Esophagus muscularis mucosa (tissue), 4 donors: ENCODE measurements at regions not wholly inside any gene's neighbourhood (a gene's known extent, or its start where the extent isn't known, plus 50 kb on each side); places are given as distances from the start of the nearest gene placed in this dataset.

ENCODE experiments used
- DNase-seq: peaks from one replicate; pipeline ENCODE4 v3.0.0-alpha.2; 2017; ENCODE audit errors: extremely low spot score
- H3K27ac ChIP-seq, 4 donors: fragments of 200-600 bp; sonication (generic); replicated peaks in 1 of 4; 1 replicate in 3 of 4; 2 replicates in 1 of 4; pipeline ENCODE4 v1.5.1; 2016 to 2019; ENCODE audit warnings: mild to moderate bottlenecking in 1 of 4
- H3K27me3 ChIP-seq, 4 donors: fragments of 200-600 bp; sonication (generic); one replicate each; pipeline versions ENCODE4 v1.5.1 to v1.6.0; 2016 to 2019
- H3K36me3 ChIP-seq, 4 donors: fragments of 200-600 bp; sonication (generic); one replicate each; pipeline ENCODE4 v1.5.1; 2016 to 2019
- H3K4me1 ChIP-seq, 4 donors: fragments of 200-600 bp; sonication (generic); one replicate each; pipeline ENCODE4 v1.5.1; 2016 to 2019
- H3K4me3 ChIP-seq, 4 donors: fragments of 200-600 bp; sonication (generic); 1 replicate in 2 of 4; 2 replicates in 2 of 4; pipeline ENCODE4 v1.5.1; 2016 to 2019; ENCODE audit warnings: mild to moderate bottlenecking in 4 of 4, moderate library complexity in 1 of 4
- H3K9me3 ChIP-seq, 4 donors: fragments of 200-600 bp; sonication (generic); 1 replicate in 3 of 4; 2 replicates in 1 of 4; pipeline ENCODE4 v1.5.1; 2016 to 2019
- EP300 ChIP-seq: sonication (generic); formaldehyde crosslinking; IDR thresholded peaks from one replicate; pipeline ENCODE4 v1.6.1; 2017; ENCODE audit warnings: antibody characterized with exemption
- POLR2A ChIP-seq: fragments of 450-650 bp; IDR thresholded peaks from one replicate; pipeline ENCODE4 v1.6.1; 2017; ENCODE audit warnings: antibody characterized with exemption, moderate library complexity, mild to moderate bottlenecking, low read depth
- POLR2AphosphoS5 ChIP-seq, 2 donors: sonication (generic); formaldehyde crosslinking; IDR thresholded peaks; one replicate each; pipeline ENCODE4 v1.6.1; 2017; ENCODE audit warnings: antibody characterized with exemption in 2 of 2
- WGBS: methylation state at CpG from one replicate; pipeline ENCODE4 v1.1.5; 2018; 5-methylcytosine and 5-hydroxymethylcytosine counted together
- intact Hi-C: fragments of 100-400 bp; cut with DNase I; formaldehyde crosslinking; loops from one replicate; pipeline ENCODE4 v1.15.1; 2023
- TF ChIP-seq, protein P1 (sequence below), 3 experiments: fragments of 200-600 bp in 2 of 3; fragments of 450-650 bp in 1 of 3; sonication (generic) in 2 of 3; IDR thresholded peaks; one replicate each; pipeline ENCODE4 v1.5.1; 2017 to 2019; ENCODE audit warnings: antibody characterized with exemption in 3 of 3, mild to moderate bottlenecking in 2 of 3, moderate library complexity in 1 of 3

DNA sequence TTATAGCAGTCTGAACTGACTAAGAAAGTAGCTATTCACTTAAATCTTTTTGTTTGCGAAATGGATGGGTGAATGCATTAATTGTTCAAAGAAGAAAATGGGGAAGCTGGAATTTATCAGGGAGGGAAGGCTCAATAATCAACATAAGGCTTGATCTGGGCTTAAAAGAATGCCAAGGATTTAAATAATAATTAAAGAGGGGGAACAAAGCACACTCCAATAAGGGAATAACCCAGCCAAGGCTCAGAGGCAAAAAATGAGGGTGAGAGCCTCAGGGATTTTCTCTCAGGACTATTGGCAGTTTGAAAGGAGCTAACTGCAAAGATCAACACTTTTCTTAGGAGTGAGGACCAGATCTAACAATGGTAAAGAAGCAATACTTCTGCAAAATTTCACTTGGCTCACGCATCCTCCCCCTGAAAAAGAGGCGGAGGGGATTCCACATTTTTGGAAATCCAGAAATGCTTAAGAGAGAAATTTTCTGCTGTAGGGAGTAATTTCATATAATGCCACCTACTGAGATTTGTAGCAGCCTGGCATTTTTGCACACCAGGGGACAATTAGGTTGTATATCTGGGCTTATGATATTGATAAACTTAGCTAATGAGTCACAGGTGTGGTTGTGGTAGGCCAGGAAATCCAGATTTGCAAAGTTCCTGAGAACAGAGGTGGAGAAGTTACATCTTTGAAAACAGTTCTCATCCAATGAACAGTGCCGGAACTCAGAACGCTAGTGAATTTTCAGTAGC lies 405.1 kb downstream of the TUSC7 start:
- Histone ChIP-seq H3K27ac (no peak overlapping the region), H3K36me3 (no peaks in the 10 kb centered on the region), H3K9me3 (no peaks in the 10 kb centered on the region), H3K4me3 (no peak overlapping the region), H3K4me1 (no peaks in the 10 kb centered on the region), H3K27me3 (no peaks in the 10 kb centered on the region)
- 94% methylated on average over 5 of the region's 5 CpGs for WGBS
- TF ChIP-seq, protein P1, sequence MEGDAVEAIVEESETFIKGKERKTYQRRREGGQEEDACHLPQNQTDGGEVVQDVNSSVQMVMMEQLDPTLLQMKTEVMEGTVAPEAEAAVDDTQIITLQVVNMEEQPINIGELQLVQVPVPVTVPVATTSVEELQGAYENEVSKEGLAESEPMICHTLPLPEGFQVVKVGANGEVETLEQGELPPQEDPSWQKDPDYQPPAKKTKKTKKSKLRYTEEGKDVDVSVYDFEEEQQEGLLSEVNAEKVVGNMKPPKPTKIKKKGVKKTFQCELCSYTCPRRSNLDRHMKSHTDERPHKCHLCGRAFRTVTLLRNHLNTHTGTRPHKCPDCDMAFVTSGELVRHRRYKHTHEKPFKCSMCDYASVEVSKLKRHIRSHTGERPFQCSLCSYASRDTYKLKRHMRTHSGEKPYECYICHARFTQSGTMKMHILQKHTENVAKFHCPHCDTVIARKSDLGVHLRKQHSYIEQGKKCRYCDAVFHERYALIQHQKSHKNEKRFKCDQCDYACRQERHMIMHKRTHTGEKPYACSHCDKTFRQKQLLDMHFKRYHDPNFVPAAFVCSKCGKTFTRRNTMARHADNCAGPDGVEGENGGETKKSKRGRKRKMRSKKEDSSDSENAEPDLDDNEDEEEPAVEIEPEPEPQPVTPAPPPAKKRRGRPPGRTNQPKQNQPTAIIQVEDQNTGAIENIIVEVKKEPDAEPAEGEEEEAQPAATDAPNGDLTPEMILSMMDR (IDR thresholded peaks at IDR 0.05) = no peak
- TF ChIP-seq POLR2AphosphoS5 (IDR thresholded peaks at IDR 0.05) (no peak), EP300 (no peak), POLR2A (no peak)
- intact Hi-C loops = no loop called here
- no peak for DNase-seq

DNA sequence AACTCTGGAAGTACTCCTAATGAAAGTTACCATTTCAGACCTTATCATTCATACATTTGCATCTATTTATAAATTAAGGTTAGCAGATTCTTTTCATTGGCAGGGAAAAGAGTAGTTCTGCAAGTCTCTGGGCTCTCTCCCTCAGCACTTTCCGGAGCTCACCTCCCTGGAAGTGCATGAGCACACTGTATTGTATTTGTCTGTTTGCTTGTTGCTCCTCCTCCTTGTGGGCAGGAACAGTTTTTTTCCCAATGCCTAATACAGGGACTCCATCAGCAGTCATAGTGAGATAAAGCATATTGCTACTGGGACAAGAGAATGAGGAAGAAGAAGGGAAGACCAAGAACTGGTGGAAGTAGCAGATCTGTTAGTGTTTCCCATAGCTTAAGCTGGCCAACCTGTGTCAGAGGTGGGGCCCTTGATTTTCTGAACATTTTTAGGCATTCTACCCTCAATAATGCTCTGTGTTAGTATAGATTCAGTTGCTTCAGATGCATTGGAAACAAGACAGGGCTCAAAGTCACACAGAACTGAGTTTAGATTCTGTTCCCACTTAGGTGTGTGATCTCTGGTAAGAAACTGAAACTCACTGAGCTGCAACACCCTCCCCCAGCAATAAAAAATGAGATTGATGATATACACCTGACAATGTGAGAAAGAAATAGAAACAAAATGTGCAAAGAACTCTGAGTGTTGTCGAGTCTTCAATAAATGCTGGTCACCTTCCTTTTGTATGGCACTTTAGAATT lies 407.8 kb downstream of the TUSC7 start:
- no peak for DNase-seq
- Histone ChIP-seq H3K4me3 (no peak overlapping the region), H3K36me3 (no peaks in the 10 kb centered on the region), H3K4me1 (no peaks in the 10 kb centered on the region), H3K27ac (no peak overlapping the region), H3K27me3 (no peaks in the 10 kb centered on the region), H3K9me3 (no peaks in the 10 kb centered on the region)
- intact Hi-C loops = no loop called here
- TF ChIP-seq, protein P1 (IDR thresholded peaks at IDR 0.05) = no peak
- TF ChIP-seq POLR2AphosphoS5 (IDR thresholded peaks at IDR 0.05) (no peak), EP300 (no peak), POLR2A (no peak)
- WGBS = 91% methylated on average over 2 of the region's 2 CpGs

DNA sequence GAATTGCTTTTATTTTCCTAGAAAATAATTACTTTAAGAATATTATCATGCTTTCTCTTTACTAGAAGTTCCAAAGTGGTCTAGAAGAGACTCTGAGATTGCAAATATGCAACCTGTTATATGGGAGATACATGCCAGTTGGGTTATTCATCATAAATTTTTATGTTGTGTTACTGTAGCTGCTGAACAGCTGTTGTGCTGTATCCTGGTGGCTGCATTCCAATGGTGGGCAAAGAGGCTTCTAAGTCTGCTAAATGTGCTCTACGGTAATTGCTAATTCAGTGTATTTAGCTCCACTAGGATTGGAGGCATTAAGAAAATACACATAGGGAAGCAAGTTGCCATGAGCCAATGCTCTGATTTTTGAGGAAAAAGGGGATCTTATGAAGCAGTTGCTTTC lies 409.0 kb downstream of the TUSC7 start:
- Histone ChIP-seq H3K36me3 (no peaks in the 10 kb centered on the region), H3K4me1 (no peaks in the 10 kb centered on the region), H3K27ac (no peak overlapping the region), H3K4me3 (no peak overlapping the region), H3K9me3 (no peaks in the 10 kb centered on the region), H3K27me3 (no peaks in the 10 kb centered on the region)
- DNase-seq = no peak
- intact Hi-C loops = no loop called here
- 79% methylated on average over 1 of the region's 1 CpG for WGBS
- TF ChIP-seq EP300 = no peak
- TF ChIP-seq POLR2A = no peak
- TF ChIP-seq, protein P1 (IDR thresholded peaks at IDR 0.05) = no peak
- no peak for TF ChIP-seq POLR2AphosphoS5 (IDR thresholded peaks at IDR 0.05)

DNA sequence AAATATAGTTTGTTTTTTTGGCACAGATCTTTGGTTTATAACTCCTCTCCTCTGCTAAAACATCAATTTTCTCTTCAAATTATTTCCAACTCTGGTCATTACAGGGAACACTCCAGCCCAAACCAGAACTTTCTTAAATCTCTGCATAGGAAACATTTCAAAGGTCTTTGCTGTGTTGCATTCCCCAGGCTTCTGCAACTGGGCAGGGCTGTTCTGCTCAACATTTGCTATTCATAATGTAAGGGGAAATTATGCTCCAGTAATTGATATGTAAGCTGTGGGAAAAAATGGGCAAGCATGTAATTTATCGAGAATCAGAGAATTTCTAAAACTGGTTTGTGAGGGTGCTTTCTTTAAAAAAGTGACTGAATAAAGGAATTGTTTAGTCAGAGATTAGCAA lies 410.4 kb downstream of the TUSC7 start:
- intact Hi-C loops = no loop called here
- Histone ChIP-seq H3K4me3 (no peak overlapping the region), H3K4me1 (no peaks in the 10 kb centered on the region), H3K36me3 (no peaks in the 10 kb centered on the region), H3K9me3 (no peaks in the 10 kb centered on the region), H3K27ac (no peak overlapping the region), H3K27me3 (no peaks in the 10 kb centered on the region)
- DNase-seq = no peak
- 88% methylated on average over 1 of the region's 1 CpG for WGBS
- TF ChIP-seq POLR2AphosphoS5 (IDR thresholded peaks at IDR 0.05) = no peak
- no peak for TF ChIP-seq POLR2A
- no peak for TF ChIP-seq EP300
- TF ChIP-seq, protein P1 (IDR thresholded peaks at IDR 0.05) = no peak
